HG02981 (cell line): ENCODE measurements at regions not wholly inside any gene's neighbourhood (a gene's known extent, or its start where the extent isn't known, plus 50 kb on each side); places are given as distances from the start of the nearest gene placed in this dataset.

ENCODE experiments used
- ATAC-seq: cut with Tn5 transposase; IDR thresholded peaks from one replicate; pipeline ENCODE4 v1.9.1; 2021; ENCODE audit warnings: mild to moderate bottlenecking, moderate library complexity; ENCODE audit not compliant: unreplicated experiment

GRCh38 chr2:207235621-207236020 lies 69.9 kb upstream of the KLF7 start:
- no peak for ATAC-seq

GRCh38 chr2:207236156-207236935 lies 70.6 kb upstream of the KLF7 start:
- ATAC-seq, result no peak

GRCh38 chr2:207238831-207239701 lies 73.3 kb upstream of the KLF7 start:
- ATAC-seq, result no peak

- peak; percentile 55 for ATAC-seq
These were observed 74.2 kb upstream of the KLF7 start for GRCh38 chr2:207239754-207240494.

- no peak for ATAC-seq
These were observed 74.9 kb upstream of the KLF7 start for GRCh38 chr2:207240649-207241048.

GRCh38 chr2:207241198-207241597 lies 75.5 kb upstream of the KLF7 start:
- peak; percentile 35 for ATAC-seq

GRCh38 chr2:207243601-207244000 lies 77.9 kb upstream of the KLF7 start:
- ATAC-seq, result no peak

- no peak for ATAC-seq
These were observed 79.5 kb upstream of the KLF7 start for GRCh38 chr2:207244971-207245925.

- no peak for ATAC-seq
These were observed 83.1 kb upstream of the KLF7 start for GRCh38 chr2:207248702-207249377.

- no peak for ATAC-seq
These were observed 85.3 kb upstream of the KLF7 start for GRCh38 chr2:207251022-207251421.

- no peak for ATAC-seq
These were observed 85.9 kb upstream of the KLF7 start for GRCh38 chr2:207251573-207252192.

- ATAC-seq, result no peak
These were observed 86.7 kb upstream of the KLF7 start for GRCh38 chr2:207252416-207252815.

GRCh38 chr2:207252979-207253645 lies 87.4 kb upstream of the KLF7 start:
- no peak for ATAC-seq

GRCh38 chr2:207253666-207254345 lies 88.1 kb upstream of the KLF7 start:
- no peak for ATAC-seq

- ATAC-seq, result no peak
These were observed 89.1 kb upstream of the KLF7 start for GRCh38 chr2:207254591-207255464.

- no peak for ATAC-seq
These were observed 90.1 kb upstream of the KLF7 start for GRCh38 chr2:207255565-207256470.
